IMR-90 (cell line): ENCODE measurements at regions not wholly inside any gene's neighbourhood (a gene's known extent, or its start where the extent isn't known, plus 50 kb on each side); places are given as distances from the start of the nearest gene placed in this dataset.

Experiments used
- ATAC-seq: fragments of 200-7000 bp; cut with Tn5 transposase; 2 replicates; pipeline ENCODE4 v1.9.1; 2020; ENCODE audit warnings: low read depth, mild to moderate bottlenecking, moderate library complexity
- BruUV-seq: library from RNA; stranded (reverse); fragments of 400-500 nt; replicated peaks from 2 replicates; lab custom pipeline; 2021; lab: Mats Ljungman, UMichigan
- CTCF ChIA-PET: fragments of 300-600 bp; formaldehyde crosslinking; extraction: SDS; loops from one replicate; lab custom pipeline; 2021; ENCODE audit warnings: antibody characterized with exemption; lab: Yijun Ruan, JAX
- POLR2A ChIA-PET: fragments of 300-600 bp; sonication (Branson Sonifier 250); formaldehyde crosslinking; loops from one replicate; lab custom pipeline; 2022; ENCODE audit warnings: antibody characterized with exemption; ENCODE audit not compliant: unreplicated experiment; lab: Charles Lee
- DNase-seq: peaks from one replicate; pipeline ENCODE4 v3.0.0; 2013
- H2AFZ ChIP-seq: replicated peaks from 2 replicates; pipeline ENCODE3; 2013; ENCODE audit warnings: low read length, mild to moderate bottlenecking; ENCODE audit not compliant: poor library complexity
- H2AK5ac ChIP-seq: 2 replicates; pipeline ENCODE4 v1.6.1; 2013; ENCODE audit warnings: low read depth, low read length, inconsistent platforms
- H2AK9ac ChIP-seq: replicated peaks from 2 replicates; pipeline ENCODE3; 2013; ENCODE audit warnings: mild to moderate bottlenecking, low read depth, low read length, moderate library complexity; ENCODE audit not compliant: poor library complexity
- H2BK120ac ChIP-seq: 2 replicates; pipeline ENCODE4 v1.6.1; 2013; ENCODE audit warnings: low read depth, low read length, inconsistent platforms
- H2BK15ac ChIP-seq: 3 replicates; pipeline ENCODE4 v1.6.1; 2013; ENCODE audit warnings: low read depth, low read length, inconsistent platforms
- H2BK20ac ChIP-seq: 2 replicates; pipeline ENCODE4 v1.6.1; 2013; ENCODE audit warnings: low read depth, mild to moderate bottlenecking, inconsistent platforms, low read length, moderate library complexity
- H2BK5ac ChIP-seq: 2 replicates; pipeline ENCODE4 v1.6.1; 2013; ENCODE audit warnings: mild to moderate bottlenecking, low read depth, low read length, inconsistent platforms; ENCODE audit not compliant: poor library complexity, severe bottlenecking
- H3K14ac ChIP-seq: replicated peaks from 2 replicates; pipeline ENCODE4 v1.6.1; 2013; ENCODE audit warnings: low read depth, low read length, inconsistent platforms
- H3K18ac ChIP-seq: 2 replicates; pipeline ENCODE4 v1.6.1; 2013; ENCODE audit warnings: low read depth, low read length, control low read depth
- H3K23ac ChIP-seq: 2 replicates; pipeline ENCODE4 v1.6.1; 2013; ENCODE audit warnings: low read depth, low read length, inconsistent platforms
- H3K27ac ChIP-seq: 2 replicates; pipeline ENCODE4 v1.5.1; 2013; ENCODE audit warnings: mild to moderate bottlenecking, control low read depth, low read length; ENCODE audit not compliant: insufficient read depth
- H3K27me3 ChIP-seq: 2 replicates; pipeline ENCODE4 v1.6.1; 2013; ENCODE audit warnings: low read length; ENCODE audit not compliant: control insufficient read depth, insufficient read depth
- H3K36me3 ChIP-seq: 2 replicates; pipeline ENCODE4 v1.6.1; 2013; ENCODE audit warnings: low read length, mixed read lengths; ENCODE audit not compliant: control insufficient read depth, insufficient read depth
- H3K4ac ChIP-seq: 2 replicates; pipeline ENCODE4 v1.6.1; 2013; ENCODE audit warnings: low read depth, low read length, inconsistent platforms
- H3K4me1 ChIP-seq: 2 replicates; pipeline ENCODE4 v1.6.1; 2013; ENCODE audit warnings: low read length, mixed read lengths; ENCODE audit not compliant: control insufficient read depth, insufficient read depth
- H3K4me2 ChIP-seq: 2 replicates; pipeline ENCODE4 v1.6.1; 2013; ENCODE audit warnings: low read depth, mild to moderate bottlenecking, control low read depth, low read length, moderate library complexity
- H3K4me3 ChIP-seq: 2 replicates; pipeline ENCODE4 v1.5.1; 2013; ENCODE audit warnings: low read depth, mild to moderate bottlenecking, control low read depth, low read length, moderate library complexity; ENCODE audit not compliant: insufficient read depth
- H3K56ac ChIP-seq: 2 replicates; pipeline ENCODE4 v1.6.1; 2013; ENCODE audit warnings: low read length, inconsistent platforms; ENCODE audit not compliant: insufficient read depth; ENCODE audit errors: extremely low read depth
- H3K79me1 ChIP-seq, 2 experiments: 2 replicates each; pipeline ENCODE4 v1.6.1; 2013; ENCODE audit warnings: low read length in 2 of 2, inconsistent platforms in 1 of 2, low read depth in 1 of 2
- H3K9ac ChIP-seq: 2 replicates; pipeline ENCODE4 v1.6.1; 2013; ENCODE audit warnings: low read depth, low read length, control low read depth
- H3K9me1 ChIP-seq: 2 replicates; pipeline ENCODE4 v1.6.1; 2013; ENCODE audit warnings: low read length, inconsistent platforms; ENCODE audit not compliant: insufficient read depth
- H3K9me3 ChIP-seq: 2 replicates; pipeline ENCODE4 v1.6.1; 2013; ENCODE audit warnings: low read length; ENCODE audit not compliant: control insufficient read depth, insufficient read depth
- H4K20me1 ChIP-seq: 2 replicates; pipeline ENCODE4 v1.6.1; 2013; ENCODE audit warnings: low read length, inconsistent platforms; ENCODE audit not compliant: insufficient read depth
- H4K5ac ChIP-seq: 2 replicates; pipeline ENCODE4 v1.6.1; 2013; ENCODE audit warnings: mild to moderate bottlenecking, low read depth, low read length, control low read depth
- H4K8ac ChIP-seq, 2 experiments: 2 replicates each; pipeline ENCODE4 v1.6.1; 2013; ENCODE audit warnings: low read depth in 2 of 2, low read length in 2 of 2, control low read depth in 1 of 2, inconsistent platforms in 1 of 2
- H4K91ac ChIP-seq: 2 replicates; pipeline ENCODE4 v1.6.1; 2013; ENCODE audit warnings: low read depth, low read length, inconsistent platforms; ENCODE audit not compliant: insufficient read depth
- CEBPB ChIP-seq: IDR thresholded peaks from 2 replicates; pipeline ENCODE4 v1.6.1; 2012; ENCODE audit warnings: low read depth, low read length, improper control_type of control experiment
- NFE2L2 ChIP-seq: fragments of 150-350 bp; IDR thresholded peaks from 2 replicates; pipeline ENCODE4 v1.6.1; 2016; ENCODE audit warnings: low read depth, mild to moderate bottlenecking, low read length
- RAD21 ChIP-seq: IDR thresholded peaks from 2 replicates; pipeline ENCODE4 v1.6.1; 2012; ENCODE audit warnings: low read length, improper control_type of control experiment
- WGBS, 2 experiments: methylation state at CpG; one replicate each; pipeline versions ENCODE4 v1.1.5 to v1.1.7; 2013; ENCODE audit warnings: missing lambda C conversion rate in 2 of 2; ENCODE audit not compliant: insufficient read length in 1 of 2; ENCODE audit errors: extremely low coverage in 2 of 2; 5-methylcytosine and 5-hydroxymethylcytosine counted together
- dilution Hi-C: fragments of 300-500 bp; cut with HindIII; formaldehyde crosslinking; loops from one replicate; pipeline ENCODE4 v1.14.3; 2018; ENCODE audit warnings: low sequenced_read_pairs; ENCODE audit not compliant: unreplicated experiment
- in situ Hi-C: fragments of 300-500 bp; cut with MboI; formaldehyde crosslinking; loops from 3 replicates; pipeline ENCODE4 v1.14.3; 2019; ENCODE audit warnings: low sequenced_read_pairs, inconsistent platforms, mixed read lengths
- intact Hi-C: fragments of 100-400 bp; cut with micrococcal nuclease; formaldehyde crosslinking; loops from 2 replicates; pipeline ENCODE4 v1.10.0; 2022

- Histone ChIP-seq H3K27me3 (no peaks in the 10 kb centered on the region), H3K18ac (no peak overlapping the region), H4K8ac (no peak overlapping the region), H3K9me3 (no peaks in the 10 kb centered on the region), H3K4ac (no peak overlapping the region), H2BK5ac (no peak overlapping the region), H3K36me3 (no peaks in the 10 kb centered on the region), H3K23ac (no peak overlapping the region), H4K91ac (no peak overlapping the region), H2BK15ac (no peak overlapping the region), H4K20me1 (no peaks in the 10 kb centered on the region), H3K79me1 (no peaks in the 10 kb centered on the region), H2AK9ac (no peak overlapping the region), H3K9me1 (no peaks in the 10 kb centered on the region), H2AK5ac (no peak overlapping the region), H4K5ac (no peak overlapping the region), H2BK120ac (no peak overlapping the region), H3K14ac (no peak overlapping the region), H3K9ac (no peak overlapping the region), H2BK20ac (no peak overlapping the region), H3K4me1 (no peaks in the 10 kb centered on the region), H3K27ac (no peak overlapping the region), H3K4me2 (no peak overlapping the region), H2AFZ (no peak overlapping the region), H3K56ac (no peak overlapping the region), H3K4me3 (no peak overlapping the region)
- POLR2A ChIA-PET: no interaction called here
- CTCF ChIA-PET: no interaction called here
- no peak for DNase-seq
- TF ChIP-seq RAD21 (no peak), CEBPB (no peak), NFE2L2 (no peak)
- no TSS peak for BruUV-seq
- ATAC-seq: no peak
- no CpG with 5 or more reads among the region's 1 CpG for WGBS, 2 experiments
- dilution Hi-C loops (no loop called here), in situ Hi-C loops (no loop called here), intact Hi-C loops (no loop called here)
Observed at GRCh38 chr6:74997646-74998045, 208.2 kb downstream of the COL12A1 start.
